Thoracic aorta (tissue), 2 donors: ENCODE measurements at regions not wholly inside any gene's neighbourhood (a gene's known extent, or its start where the extent isn't known, plus 50 kb on each side); places are given as distances from the start of the nearest gene placed in this dataset.

Experiments
- ATAC-seq: fragments of 150-250 bp; one replicate; pipeline ENCODE4 v1.8.0; 2017; ENCODE audit warnings: low read depth; ENCODE audit not compliant: insufficient number of reproducible peaks, low FRiP score
- DNase-seq: peaks from one replicate; pipeline ENCODE4 v3.0.0-alpha.2; 2020; ENCODE audit warnings: low spot score
- H3K27ac ChIP-seq, 2 donors: fragments of 200-600 bp; sonication (generic); 1 replicate in 1 of 2; 2 replicates in 1 of 2; pipeline ENCODE4 v1.5.1; 2016; ENCODE audit warnings: mild to moderate bottlenecking in 2 of 2, moderate library complexity in 2 of 2
- H3K27me3 ChIP-seq: fragments of 200-600 bp; sonication (generic); replicated peaks from 2 replicates; pipeline ENCODE4 v1.6.0; 2016; ENCODE audit warnings: mild to moderate bottlenecking; ENCODE audit not compliant: insufficient read depth
- H3K36me3 ChIP-seq: fragments of 200-600 bp; sonication (generic); one replicate; pipeline ENCODE4 v1.5.1; 2016
- H3K4me1 ChIP-seq, 2 donors: fragments of 200-600 bp; sonication (generic); 1 replicate in 1 of 2; 2 replicates in 1 of 2; pipeline versions ENCODE4 v1.5.1 to v1.6.0; 2016; ENCODE audit warnings: low read depth in 2 of 2, mild to moderate bottlenecking in 1 of 2; ENCODE audit not compliant: control insufficient read depth in 1 of 2
- H3K4me3 ChIP-seq: fragments of 200-600 bp; sonication (generic); 2 replicates; pipeline ENCODE4 v1.5.1; 2016; ENCODE audit warnings: mild to moderate bottlenecking
- H3K9me3 ChIP-seq: fragments of 200-600 bp; sonication (generic); 2 replicates; pipeline ENCODE4 v1.5.1; 2016
- TF ChIP-seq, protein P1 (sequence below): fragments of 200-600 bp; sonication (generic); IDR thresholded peaks from one replicate; pipeline ENCODE4 v1.5.1; 2019; ENCODE audit warnings: antibody characterized with exemption

DNA sequence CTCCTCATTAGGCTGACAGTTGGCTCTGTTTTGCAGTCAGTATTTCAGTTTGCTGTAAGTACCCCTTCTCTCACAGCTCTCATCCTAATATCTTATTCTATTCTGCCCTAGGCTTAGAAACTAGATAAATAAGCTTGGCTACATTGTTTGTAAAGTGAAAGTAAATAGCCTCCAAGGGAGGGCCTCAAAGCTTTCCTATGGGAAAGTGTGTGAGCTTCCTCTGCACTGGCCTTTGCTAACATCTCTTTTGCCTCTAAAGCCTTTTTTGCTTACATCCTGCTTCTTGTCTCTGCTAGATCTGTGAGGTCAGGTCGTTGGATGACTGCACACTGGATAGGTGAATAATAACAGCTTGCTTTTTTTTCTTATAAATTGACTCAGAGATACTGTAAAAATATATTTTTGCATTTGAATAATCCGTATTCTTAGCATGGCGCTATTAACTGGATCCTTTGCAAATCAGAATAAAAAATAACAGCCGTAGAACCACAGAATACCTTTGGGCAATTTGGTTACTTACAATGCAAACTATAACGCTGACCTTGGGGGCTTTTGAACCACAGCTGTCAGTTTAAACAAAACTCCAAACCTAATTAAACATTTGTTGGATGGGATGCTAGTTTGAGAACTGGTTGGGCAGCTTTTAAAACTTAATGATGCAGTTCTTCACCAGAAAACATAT, 55.1 kb downstream of the TTC6 start:
- Histone ChIP-seq H3K27ac (no peak overlapping the region), H3K4me1 (no peaks in the 10 kb centered on the region), H3K27me3 (no peaks in the 10 kb centered on the region), H3K4me3 (no peak overlapping the region), H3K36me3 (no peaks in the 10 kb centered on the region), H3K9me3 (no peaks in the 10 kb centered on the region)
- ATAC-seq (no peak), DNase-seq (no peak)
- TF ChIP-seq, protein P1, sequence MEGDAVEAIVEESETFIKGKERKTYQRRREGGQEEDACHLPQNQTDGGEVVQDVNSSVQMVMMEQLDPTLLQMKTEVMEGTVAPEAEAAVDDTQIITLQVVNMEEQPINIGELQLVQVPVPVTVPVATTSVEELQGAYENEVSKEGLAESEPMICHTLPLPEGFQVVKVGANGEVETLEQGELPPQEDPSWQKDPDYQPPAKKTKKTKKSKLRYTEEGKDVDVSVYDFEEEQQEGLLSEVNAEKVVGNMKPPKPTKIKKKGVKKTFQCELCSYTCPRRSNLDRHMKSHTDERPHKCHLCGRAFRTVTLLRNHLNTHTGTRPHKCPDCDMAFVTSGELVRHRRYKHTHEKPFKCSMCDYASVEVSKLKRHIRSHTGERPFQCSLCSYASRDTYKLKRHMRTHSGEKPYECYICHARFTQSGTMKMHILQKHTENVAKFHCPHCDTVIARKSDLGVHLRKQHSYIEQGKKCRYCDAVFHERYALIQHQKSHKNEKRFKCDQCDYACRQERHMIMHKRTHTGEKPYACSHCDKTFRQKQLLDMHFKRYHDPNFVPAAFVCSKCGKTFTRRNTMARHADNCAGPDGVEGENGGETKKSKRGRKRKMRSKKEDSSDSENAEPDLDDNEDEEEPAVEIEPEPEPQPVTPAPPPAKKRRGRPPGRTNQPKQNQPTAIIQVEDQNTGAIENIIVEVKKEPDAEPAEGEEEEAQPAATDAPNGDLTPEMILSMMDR = no peak

DNA sequence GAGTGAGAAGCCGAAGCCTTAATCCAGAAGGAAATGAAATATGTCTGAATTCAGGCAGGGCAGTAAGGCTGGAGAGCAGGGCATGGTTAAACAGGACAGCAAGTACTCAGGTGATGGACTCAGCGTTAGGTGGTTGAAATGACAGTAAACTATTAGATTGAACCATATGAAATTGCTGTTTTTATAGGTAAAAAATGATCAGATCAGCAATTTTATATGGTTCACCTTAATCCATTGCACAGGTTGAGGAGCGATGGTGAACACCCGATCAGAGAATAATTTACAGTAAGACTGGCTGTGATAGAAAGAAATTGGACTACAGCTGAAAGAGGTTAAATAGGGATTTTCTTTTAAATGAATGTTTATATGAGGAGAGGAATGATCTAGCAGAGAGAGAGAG, 56.6 kb downstream of the TTC6 start:
- DNase-seq (no peak), ATAC-seq (no peak)
- TF ChIP-seq, protein P1 = no peak
- H3K9me3 ChIP-seq = no peaks in the 10 kb centered on the region
- H3K4me1 ChIP-seq = no peaks in the 10 kb centered on the region
- H3K36me3 ChIP-seq = no peaks in the 10 kb centered on the region
- no peak overlapping the region for H3K4me3 ChIP-seq
- H3K27ac ChIP-seq = no peak overlapping the region
- H3K27me3 ChIP-seq = no peaks in the 10 kb centered on the region

DNA sequence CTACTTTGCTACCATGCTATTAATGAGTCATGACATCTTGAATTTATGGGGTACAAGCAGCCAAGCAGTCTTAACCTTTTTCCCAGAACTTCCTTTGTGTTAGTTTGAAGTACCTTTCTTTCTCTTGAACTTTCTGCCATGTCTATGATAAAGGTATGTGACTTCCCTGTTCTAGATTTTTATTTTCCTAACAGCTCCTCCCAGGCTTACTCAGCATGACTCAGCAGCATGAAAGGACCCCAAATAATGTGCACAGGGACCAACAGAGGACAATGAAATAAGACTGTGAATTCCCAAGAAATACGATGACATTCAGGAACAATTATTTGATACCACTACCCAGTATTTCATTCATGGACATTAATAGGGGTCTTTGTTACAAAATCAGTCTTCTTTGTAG, 60.0 kb downstream of the TTC6 start:
- no peaks in the 10 kb centered on the region for H3K9me3 ChIP-seq
- TF ChIP-seq, protein P1 = no peak
- no peaks in the 10 kb centered on the region for H3K27me3 ChIP-seq
- H3K27ac ChIP-seq = no peak overlapping the region
- H3K4me3 ChIP-seq = no peak overlapping the region
- no peaks in the 10 kb centered on the region for H3K36me3 ChIP-seq
- no peak for ATAC-seq
- no peaks in the 10 kb centered on the region for H3K4me1 ChIP-seq
- DNase-seq = no peak

DNA sequence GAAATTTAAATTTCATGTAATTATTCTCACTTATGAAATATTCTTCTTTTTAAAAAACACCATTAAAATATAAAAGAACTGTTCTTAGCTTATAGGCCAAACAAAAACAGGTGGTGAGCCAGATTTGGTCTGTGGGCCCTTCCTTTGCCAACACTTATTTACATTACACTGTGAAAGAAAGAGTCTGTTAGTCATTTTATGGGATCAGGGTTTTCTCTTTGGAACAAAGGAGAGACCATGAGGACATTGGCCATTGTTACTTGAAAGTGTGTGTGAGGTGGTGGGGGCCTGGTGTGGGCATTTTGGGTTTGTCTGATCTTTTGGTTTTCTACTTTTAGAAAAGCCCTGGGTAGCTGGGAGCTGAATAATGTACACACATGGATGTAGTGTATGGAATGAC, 62.7 kb downstream of the TTC6 start:
- no peak for ATAC-seq
- peaks cover 5% of the 10 kb centered on the region for H3K9me3 ChIP-seq
- no peak overlapping the region for H3K4me3 ChIP-seq
- no peaks in the 10 kb centered on the region for H3K36me3 ChIP-seq
- H3K27me3 ChIP-seq = no peaks in the 10 kb centered on the region
- H3K4me1 ChIP-seq = no peaks in the 10 kb centered on the region
- no peak for DNase-seq
- TF ChIP-seq, protein P1 = no peak
- H3K27ac ChIP-seq = no peak overlapping the region

DNA sequence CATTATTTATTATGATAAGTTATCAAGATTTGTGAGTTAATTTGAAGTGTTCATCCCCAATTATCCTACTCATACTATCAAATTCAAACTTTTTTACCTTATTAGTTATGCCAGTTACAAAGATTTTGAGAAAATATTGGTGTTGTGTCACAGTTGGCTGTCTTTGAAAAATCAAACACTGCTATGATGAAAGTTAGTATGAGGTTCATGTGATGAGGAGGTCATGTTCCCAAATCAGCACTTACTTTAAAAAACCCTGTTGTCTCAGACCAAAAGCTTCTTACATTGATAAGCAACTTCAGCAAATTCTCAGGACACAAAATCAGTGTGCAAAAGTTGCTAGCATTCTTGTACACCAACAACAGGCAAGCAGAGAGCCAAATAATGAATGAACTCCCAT, 68.1 kb downstream of the TTC6 start:
- no peak overlapping the region for H3K4me3 ChIP-seq
- H3K27me3 ChIP-seq = no peaks in the 10 kb centered on the region
- H3K36me3 ChIP-seq = no peaks in the 10 kb centered on the region
- peaks cover 5% of the 10 kb centered on the region for H3K9me3 ChIP-seq
- DNase-seq (no peak), ATAC-seq (no peak)
- TF ChIP-seq, protein P1 = no peak
- no peaks in the 10 kb centered on the region for H3K4me1 ChIP-seq
- H3K27ac ChIP-seq = no peak overlapping the region
